GM12891 (cell line): ENCODE measurements at regions not wholly inside any gene's neighbourhood (a gene's known extent, or its start where the extent isn't known, plus 50 kb on each side); places are given as distances from the start of the nearest gene placed in this dataset.

Experiments
- POLR2A ChIP-seq: IDR thresholded peaks from 2 replicates; pipeline ENCODE4 v1.6.1; 2011; ENCODE audit warnings: low read depth, low read length, control low read depth
- POLR2AphosphoS5 ChIP-seq: IDR thresholded peaks from 2 replicates; pipeline ENCODE4 v1.6.1; 2011; ENCODE audit warnings: low read depth, low read length, control low read depth
- SPI1 ChIP-seq: IDR thresholded peaks from 2 replicates; pipeline ENCODE4 v1.6.1; 2011; ENCODE audit warnings: low read depth, low read length, control low read depth
- TAF1 ChIP-seq: IDR thresholded peaks from 2 replicates; pipeline ENCODE4 v1.6.1; 2011; ENCODE audit warnings: low read depth, low read length, control low read depth

GRCh38 chr21:28746166-28746565, 246.5 kb downstream of the LTN1 start:
- TF ChIP-seq POLR2AphosphoS5 (no peak), POLR2A (no peak), TAF1 (no peak), SPI1 (no peak)
